ENCODE measurements at regions not wholly inside any gene's neighbourhood (a gene's known extent, or its start where the extent isn't known, plus 50 kb on each side); places are given as distances from the start of the nearest gene placed in this dataset.
A peak's percentile ranks its signal among the peaks of the same experiment; 100 is the strongest.

DNA sequence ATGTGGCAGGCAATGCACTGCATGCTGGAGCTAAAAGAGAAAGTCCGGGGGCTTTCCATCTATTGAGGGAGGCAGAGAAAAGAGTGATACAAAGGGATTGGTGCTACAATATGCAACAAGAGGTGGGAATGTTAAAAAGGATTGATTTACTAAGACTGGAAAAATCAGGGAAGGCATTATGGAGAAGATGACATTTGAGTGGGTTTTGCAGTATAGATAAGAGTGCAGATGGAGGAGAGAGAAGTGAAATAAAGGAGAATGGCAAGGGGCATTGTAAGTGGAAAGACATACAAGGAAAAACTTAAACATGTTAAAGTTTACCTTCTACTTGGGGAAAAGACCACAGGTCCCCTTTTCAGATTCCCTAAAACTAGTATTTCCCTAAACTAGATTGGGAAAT, 399.4 kb downstream of the KCNRG start:
- H3K27ac ChIP-seq (ENCODE audit: low read depth, low read length), result no peak overlapping the region
- Mint-ChIP-seq H3K27ac (ENCODE audit: unreplicated experiment) (no peak overlapping the region), H3K4me3 (ENCODE audit: unreplicated experiment) (no peak overlapping the region), H3K27me3 (ENCODE audit: low read depth, unreplicated experiment) (no peaks in the 10 kb centered on the region), H3K9me3 (ENCODE audit: unreplicated experiment) (peaks cover 6% of the 10 kb centered on the region), H3K36me3 (ENCODE audit: low read depth, unreplicated experiment) (peaks cover 5% of the 10 kb centered on the region), H3K4me1 (ENCODE audit: low read depth, unreplicated experiment) (peaks cover 32% of the 10 kb centered on the region)
- H3K4me1 ChIP-seq (ENCODE audit: insufficient read depth, low read length), result peaks cover 26% of the 10 kb centered on the region
- DNase-seq (ENCODE audit: low read depth) (no peak), FAIRE-seq (no peak)
- no peaks in the 10 kb centered on the region for H3K27me3 ChIP-seq (ENCODE audit: insufficient read depth, low read length)
- H2AFZ ChIP-seq (ENCODE audit: low read depth, low read length), result no peak overlapping the region
- TF ChIP-seq, protein P1, sequence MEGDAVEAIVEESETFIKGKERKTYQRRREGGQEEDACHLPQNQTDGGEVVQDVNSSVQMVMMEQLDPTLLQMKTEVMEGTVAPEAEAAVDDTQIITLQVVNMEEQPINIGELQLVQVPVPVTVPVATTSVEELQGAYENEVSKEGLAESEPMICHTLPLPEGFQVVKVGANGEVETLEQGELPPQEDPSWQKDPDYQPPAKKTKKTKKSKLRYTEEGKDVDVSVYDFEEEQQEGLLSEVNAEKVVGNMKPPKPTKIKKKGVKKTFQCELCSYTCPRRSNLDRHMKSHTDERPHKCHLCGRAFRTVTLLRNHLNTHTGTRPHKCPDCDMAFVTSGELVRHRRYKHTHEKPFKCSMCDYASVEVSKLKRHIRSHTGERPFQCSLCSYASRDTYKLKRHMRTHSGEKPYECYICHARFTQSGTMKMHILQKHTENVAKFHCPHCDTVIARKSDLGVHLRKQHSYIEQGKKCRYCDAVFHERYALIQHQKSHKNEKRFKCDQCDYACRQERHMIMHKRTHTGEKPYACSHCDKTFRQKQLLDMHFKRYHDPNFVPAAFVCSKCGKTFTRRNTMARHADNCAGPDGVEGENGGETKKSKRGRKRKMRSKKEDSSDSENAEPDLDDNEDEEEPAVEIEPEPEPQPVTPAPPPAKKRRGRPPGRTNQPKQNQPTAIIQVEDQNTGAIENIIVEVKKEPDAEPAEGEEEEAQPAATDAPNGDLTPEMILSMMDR (IDR thresholded peaks at IDR 0.05; ENCODE audit: insufficient read depth, low read depth, low read length), result no peak
- TF ChIP-seq EZH2 (IDR thresholded peaks at IDR 0.05; ENCODE audit: insufficient read depth, low read length), result no peak
- no peak overlapping the region for H3K9ac ChIP-seq (ENCODE audit: low read length)
- no peaks in the 10 kb centered on the region for H3K79me2 ChIP-seq (ENCODE audit: insufficient read depth, low read length)
- H3K4me3 ChIP-seq (ENCODE audit: insufficient read depth, low read depth, low read length), result no peak overlapping the region
- no peaks in the 10 kb centered on the region for H4K20me1 ChIP-seq (ENCODE audit: insufficient read depth, low read length)
- H3K9me3 ChIP-seq (ENCODE audit: insufficient read depth, low read depth, low read length), result no peaks in the 10 kb centered on the region
- H3K36me3 ChIP-seq (ENCODE audit: insufficient read depth, low read length), result no peaks in the 10 kb centered on the region
- H3K4me2 ChIP-seq (ENCODE audit: low read length), result no peak overlapping the region

DNA sequence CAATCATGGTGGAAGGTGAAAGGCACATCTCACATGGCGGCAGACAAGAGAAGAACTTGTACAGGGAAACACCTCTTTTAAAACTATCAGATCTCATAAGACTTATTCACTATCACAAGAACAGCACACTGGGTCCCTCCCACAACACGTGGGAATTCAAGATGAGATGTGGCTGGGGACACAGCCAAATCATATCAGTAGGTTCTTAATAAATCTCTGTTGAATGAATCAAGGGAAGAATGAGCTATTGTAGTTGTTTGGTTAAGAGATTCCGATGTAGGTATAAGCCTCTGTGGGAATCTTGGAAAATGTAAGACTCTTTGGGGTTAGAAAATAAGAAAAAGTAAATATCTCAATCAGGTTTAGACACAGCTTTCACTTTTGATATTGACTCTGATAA, 400.2 kb downstream of the KCNRG start:
- no peak overlapping the region for H3K27ac ChIP-seq (ENCODE audit: low read depth, low read length)
- no peaks in the 10 kb centered on the region for H3K36me3 ChIP-seq (ENCODE audit: insufficient read depth, low read length)
- H3K4me1 ChIP-seq (ENCODE audit: insufficient read depth, low read length), result peaks cover 26% of the 10 kb centered on the region
- H3K9me3 Mint-ChIP-seq (ENCODE audit: unreplicated experiment), result peaks cover 6% of the 10 kb centered on the region
- no peak overlapping the region for H3K4me2 ChIP-seq (ENCODE audit: low read length)
- H3K27ac Mint-ChIP-seq (ENCODE audit: unreplicated experiment), result no peak overlapping the region
- H3K27me3 ChIP-seq (ENCODE audit: insufficient read depth, low read length), result no peaks in the 10 kb centered on the region
- no peak overlapping the region for H3K9ac ChIP-seq (ENCODE audit: low read length)
- no peaks in the 10 kb centered on the region for H3K9me3 ChIP-seq (ENCODE audit: insufficient read depth, low read depth, low read length)
- no peaks in the 10 kb centered on the region for H3K27me3 Mint-ChIP-seq (ENCODE audit: low read depth, unreplicated experiment)
- DNase-seq (ENCODE audit: low read depth) (peak; percentile 73), FAIRE-seq (no peak)
- peaks cover 5% of the 10 kb centered on the region for H3K36me3 Mint-ChIP-seq (ENCODE audit: low read depth, unreplicated experiment)
- no peak overlapping the region for H3K4me3 ChIP-seq (ENCODE audit: insufficient read depth, low read depth, low read length)
- H3K79me2 ChIP-seq (ENCODE audit: insufficient read depth, low read length), result no peaks in the 10 kb centered on the region
- H2AFZ ChIP-seq (ENCODE audit: low read depth, low read length), result no peak overlapping the region
- H3K4me3 Mint-ChIP-seq (ENCODE audit: unreplicated experiment), result no peak overlapping the region
- TF ChIP-seq, protein P1 (IDR thresholded peaks at IDR 0.05; ENCODE audit: insufficient read depth, low read depth, low read length), result no peak
- TF ChIP-seq EZH2 (IDR thresholded peaks at IDR 0.05; ENCODE audit: insufficient read depth, low read length), result no peak
- H3K4me1 Mint-ChIP-seq (ENCODE audit: low read depth, unreplicated experiment), result peaks cover 34% of the 10 kb centered on the region
- H4K20me1 ChIP-seq (ENCODE audit: insufficient read depth, low read length), result no peaks in the 10 kb centered on the region

DNA sequence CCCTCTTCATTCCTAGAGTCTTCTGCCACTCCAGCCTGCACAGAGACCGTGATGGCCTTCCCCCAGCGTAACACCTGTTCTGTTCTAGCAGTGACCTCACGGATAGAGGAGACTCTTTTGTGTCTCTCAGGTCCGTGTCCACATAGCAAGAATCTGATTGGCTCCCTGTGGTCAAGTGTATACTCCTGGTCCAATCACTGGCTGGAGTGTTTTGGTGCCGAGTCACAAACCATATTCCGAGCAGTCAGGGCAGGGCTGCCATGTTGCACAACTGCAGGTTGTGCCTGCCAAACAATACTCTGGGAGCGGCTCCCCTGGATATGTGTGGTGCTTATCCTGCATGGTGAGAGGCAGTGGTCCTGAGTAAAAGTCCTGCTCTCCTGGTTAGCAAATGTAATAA, 402.4 kb downstream of the KCNRG start:
- Histone ChIP-seq H3K9me3 (ENCODE audit: insufficient read depth, low read depth, low read length) (no peaks in the 10 kb centered on the region), H3K36me3 (ENCODE audit: insufficient read depth, low read length) (no peaks in the 10 kb centered on the region), H3K79me2 (ENCODE audit: insufficient read depth, low read length) (no peaks in the 10 kb centered on the region), H3K4me2 (ENCODE audit: low read length) (no peak overlapping the region), H3K4me3 (ENCODE audit: insufficient read depth, low read depth, low read length) (no peak overlapping the region), H3K4me1 (ENCODE audit: insufficient read depth, low read length) (peaks cover 26% of the 10 kb centered on the region), H3K27ac (ENCODE audit: low read depth, low read length) (no peak overlapping the region), H3K27me3 (ENCODE audit: insufficient read depth, low read length) (no peaks in the 10 kb centered on the region), H3K9ac (ENCODE audit: low read length) (no peak overlapping the region), H4K20me1 (ENCODE audit: insufficient read depth, low read length) (no peaks in the 10 kb centered on the region), H2AFZ (ENCODE audit: low read depth, low read length) (no peak overlapping the region)
- peaks cover 14% of the 10 kb centered on the region for H3K4me1 Mint-ChIP-seq (ENCODE audit: low read depth, unreplicated experiment)
- no peak overlapping the region for H3K27ac Mint-ChIP-seq (ENCODE audit: unreplicated experiment)
- peaks cover 6% of the 10 kb centered on the region for H3K9me3 Mint-ChIP-seq (ENCODE audit: unreplicated experiment)
- TF ChIP-seq, protein P1 (IDR thresholded peaks at IDR 0.05; ENCODE audit: insufficient read depth, low read depth, low read length), result no peak
- DNase-seq (ENCODE audit: low read depth) (no peak), FAIRE-seq (no peak)
- no peaks in the 10 kb centered on the region for H3K27me3 Mint-ChIP-seq (ENCODE audit: low read depth, unreplicated experiment)
- peaks cover 5% of the 10 kb centered on the region for H3K36me3 Mint-ChIP-seq (ENCODE audit: low read depth, unreplicated experiment)
- H3K4me3 Mint-ChIP-seq (ENCODE audit: unreplicated experiment), result no peak overlapping the region

All from astrocyte (in vitro differentiated cells and primary cell).